ENCODE measurements at regions not wholly inside any gene's neighbourhood (a gene's known extent, or its start where the extent isn't known, plus 50 kb on each side); places are given as distances from the start of the nearest gene placed in this dataset.

DNA sequence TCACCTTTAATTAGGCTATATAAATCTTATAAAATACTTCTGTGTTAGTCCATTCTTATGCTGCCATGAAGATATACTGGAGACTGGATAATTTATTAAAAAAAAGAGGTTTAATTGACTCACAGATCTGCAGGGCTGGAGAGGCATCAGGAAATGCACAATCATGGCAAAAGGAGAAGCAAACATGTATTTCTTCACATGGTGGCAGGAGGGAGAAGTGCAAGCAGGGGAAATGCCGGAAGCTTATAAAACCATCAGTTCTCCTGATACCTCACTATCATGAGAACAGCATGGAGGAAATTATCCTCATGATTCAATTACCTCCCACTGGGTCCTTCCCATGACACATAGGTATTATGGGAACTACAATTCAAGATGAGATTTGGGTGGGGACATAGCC lies 504.4 kb downstream of the RIT2 start:
- TF ChIP-seq EZH2phosphoT487 (IDR thresholded peaks at IDR 0.05; ENCODE audit: insufficient read depth, low read depth) = no peak
- no peak for TF ChIP-seq EZH2 (IDR thresholded peaks at IDR 0.05; ENCODE audit: insufficient read depth, poor library complexity, severe bottlenecking)
